AG04450 (cell line): ENCODE measurements at regions not wholly inside any gene's neighbourhood (a gene's known extent, or its start where the extent isn't known, plus 50 kb on each side); places are given as distances from the start of the nearest gene placed in this dataset.
"Not testable (repeated sequence)": the region's sequence is repeated elsewhere in the genome, so short reads cannot be mapped to it uniquely, and the experiment has no call there.

Experiments
- CTCF ChIA-PET: fragments of 300-600, 350-600 bp; formaldehyde crosslinking; extraction: SDS; loops from one replicate; lab custom pipeline; 2022; ENCODE audit warnings: antibody characterized with exemption, inconsistent platforms; lab: Charles Lee
- POLR2A ChIA-PET: fragments of 350-600 bp; formaldehyde crosslinking; extraction: SDS; loops from one replicate; lab custom pipeline; 2021; ENCODE audit warnings: antibody characterized with exemption, inconsistent platforms; lab: Yijun Ruan, JAX
- DNase-seq: peaks from one replicate; pipeline ENCODE4 v3.0.0-alpha.2; 2011; ENCODE audit warnings: low read depth, low spot score
- H3K27ac ChIP-seq: one replicate; pipeline ENCODE4 v1.5.1; 2012; ENCODE audit warnings: low read depth, low read length, control low read depth
- H3K27me3 ChIP-seq: one replicate; pipeline ENCODE4 v1.6.0; 2012; ENCODE audit warnings: low read length; ENCODE audit not compliant: control insufficient read depth, insufficient read depth
- H3K4me3 ChIP-seq: 2 replicates; pipeline ENCODE4 v1.5.1; 2011; ENCODE audit warnings: mild to moderate bottlenecking, low read depth, low read length, control low read depth
- H3K9me3 ChIP-seq: 2 replicates; pipeline ENCODE4 v1.5.1; 2012; ENCODE audit warnings: low read length; ENCODE audit not compliant: control insufficient read depth, insufficient read depth
- CTCF ChIP-seq: IDR thresholded peaks from 2 replicates; pipeline ENCODE4 v1.5.1; 2011; ENCODE audit warnings: low read depth, low read length, control low read depth, inconsistent platforms

- peaks cover 5% of the 10 kb centered on the region for H3K27me3 ChIP-seq
- CTCF ChIA-PET: no interaction called here
- no peak overlapping the region for H3K4me3 ChIP-seq
- no peak for DNase-seq
- no peak overlapping the region for H3K27ac ChIP-seq
- H3K9me3 ChIP-seq: no peaks in the 10 kb centered on the region
- POLR2A ChIA-PET: no interaction called here
- no peak for TF ChIP-seq CTCF
Observed at GRCh38 chr1:30133414-30134055, 589.9 kb downstream of the MATN1 start.

- Histone ChIP-seq H3K9me3 (no peaks in the 10 kb centered on the region), H3K4me3 (no peak overlapping the region), H3K27me3 (peaks cover 5% of the 10 kb centered on the region), H3K27ac (no peak overlapping the region)
- ChIA-PET POLR2A (no interaction called here), CTCF (no interaction called here)
- DNase-seq: no peak
- no peak for TF ChIP-seq CTCF
Observed at GRCh38 chr1:30132602-30133286, 590.6 kb downstream of the MATN1 start.

- H3K27ac ChIP-seq, H3K9me3 ChIP-seq, H3K4me3 ChIP-seq, POLR2A ChIA-PET, H3K27me3 ChIP-seq, DNase-seq, CTCF ChIA-PET: not testable (repeated sequence)
Observed at GRCh38 chr1:30130566-30130965, 592.8 kb downstream of the MATN1 start.

GRCh38 chr1:30130099-30130498, 593.3 kb downstream of the MATN1 start:
- POLR2A ChIA-PET: no interaction called here
- CTCF ChIA-PET: no interaction called here
- DNase-seq: no peak
- TF ChIP-seq CTCF: no peak
- Histone ChIP-seq H3K27ac (no peak overlapping the region), H3K4me3 (no peak overlapping the region), H3K9me3 (no peaks in the 10 kb centered on the region), H3K27me3 (peaks cover 5% of the 10 kb centered on the region)

GRCh38 chr1:30129421-30130055, 593.8 kb downstream of the MATN1 start:
- no peak overlapping the region for H3K4me3 ChIP-seq
- ChIA-PET CTCF (no interaction called here), POLR2A (interaction anchor here (0.6 kb wide), 1 partner anchor 819 kb away, joined by 5 read pairs; no protein-coding TSS in a partner anchor)
- no peak for DNase-seq
- peaks cover 5% of the 10 kb centered on the region for H3K27me3 ChIP-seq
- no peak overlapping the region for H3K27ac ChIP-seq
- no peak for TF ChIP-seq CTCF
- no peaks in the 10 kb centered on the region for H3K9me3 ChIP-seq
